ENCODE measurements at regions not wholly inside any gene's neighbourhood (a gene's known extent, or its start where the extent isn't known, plus 50 kb on each side); places are given as distances from the start of the nearest gene placed in this dataset.
"Not testable (repeated sequence)": the region's sequence is repeated elsewhere in the genome, so short reads cannot be mapped to it uniquely, and the experiment has no call there.

DNA sequence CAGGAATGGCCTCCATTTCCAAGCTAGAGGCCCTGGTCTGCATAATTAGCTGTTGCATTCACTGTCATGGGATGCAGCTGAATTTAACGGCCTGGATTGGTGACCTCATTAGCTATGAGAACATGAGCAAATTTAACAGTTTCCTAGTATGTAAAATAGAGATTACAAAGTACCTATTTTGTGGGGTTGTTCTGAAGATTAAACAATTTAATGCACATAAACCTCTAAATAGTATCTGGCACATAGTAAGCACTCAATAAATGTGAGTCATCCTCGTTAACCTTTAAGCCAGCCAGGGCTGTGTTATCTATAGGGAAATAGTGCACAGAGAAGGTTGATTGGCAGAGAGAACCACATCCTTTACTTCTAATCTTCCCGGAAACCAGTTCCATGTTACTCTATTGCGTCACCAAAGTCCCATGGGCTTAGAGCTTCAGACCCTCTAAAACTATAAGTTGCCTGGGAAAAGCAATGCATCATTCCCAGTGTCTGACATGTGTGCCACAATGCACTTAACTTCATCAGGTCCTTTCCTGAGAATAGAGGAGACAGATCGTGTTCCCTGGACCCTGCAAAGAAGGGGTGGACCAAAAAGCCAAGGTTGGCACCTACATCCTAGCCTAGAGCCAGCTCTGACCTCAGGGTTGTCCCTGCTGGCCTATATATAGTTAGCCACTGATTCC, 196.5 kb downstream of the LNPK start:
- Mint-ChIP-seq H3K27ac (no peak overlapping the region), H3K4me1 (ENCODE audit: low read depth) (no peaks in the 10 kb centered on the region), H3K36me3 (ENCODE audit: low read depth) (no peaks in the 10 kb centered on the region), H3K4me3 (no peak overlapping the region), H3K9me3 (no peaks in the 10 kb centered on the region), H3K27me3 (peaks cover 11% of the 10 kb centered on the region)
- ChIA-PET POLR2A (no interaction called here), CTCF (no interaction called here)
- intact Hi-C loops (cut with micrococcal nuclease): no loop called here
- no peak for DNase-seq
- ATAC-seq: no peak
- TF ChIP-seq, protein P1, sequence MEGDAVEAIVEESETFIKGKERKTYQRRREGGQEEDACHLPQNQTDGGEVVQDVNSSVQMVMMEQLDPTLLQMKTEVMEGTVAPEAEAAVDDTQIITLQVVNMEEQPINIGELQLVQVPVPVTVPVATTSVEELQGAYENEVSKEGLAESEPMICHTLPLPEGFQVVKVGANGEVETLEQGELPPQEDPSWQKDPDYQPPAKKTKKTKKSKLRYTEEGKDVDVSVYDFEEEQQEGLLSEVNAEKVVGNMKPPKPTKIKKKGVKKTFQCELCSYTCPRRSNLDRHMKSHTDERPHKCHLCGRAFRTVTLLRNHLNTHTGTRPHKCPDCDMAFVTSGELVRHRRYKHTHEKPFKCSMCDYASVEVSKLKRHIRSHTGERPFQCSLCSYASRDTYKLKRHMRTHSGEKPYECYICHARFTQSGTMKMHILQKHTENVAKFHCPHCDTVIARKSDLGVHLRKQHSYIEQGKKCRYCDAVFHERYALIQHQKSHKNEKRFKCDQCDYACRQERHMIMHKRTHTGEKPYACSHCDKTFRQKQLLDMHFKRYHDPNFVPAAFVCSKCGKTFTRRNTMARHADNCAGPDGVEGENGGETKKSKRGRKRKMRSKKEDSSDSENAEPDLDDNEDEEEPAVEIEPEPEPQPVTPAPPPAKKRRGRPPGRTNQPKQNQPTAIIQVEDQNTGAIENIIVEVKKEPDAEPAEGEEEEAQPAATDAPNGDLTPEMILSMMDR (IDR thresholded peaks at IDR 0.05): no peak

DNA sequence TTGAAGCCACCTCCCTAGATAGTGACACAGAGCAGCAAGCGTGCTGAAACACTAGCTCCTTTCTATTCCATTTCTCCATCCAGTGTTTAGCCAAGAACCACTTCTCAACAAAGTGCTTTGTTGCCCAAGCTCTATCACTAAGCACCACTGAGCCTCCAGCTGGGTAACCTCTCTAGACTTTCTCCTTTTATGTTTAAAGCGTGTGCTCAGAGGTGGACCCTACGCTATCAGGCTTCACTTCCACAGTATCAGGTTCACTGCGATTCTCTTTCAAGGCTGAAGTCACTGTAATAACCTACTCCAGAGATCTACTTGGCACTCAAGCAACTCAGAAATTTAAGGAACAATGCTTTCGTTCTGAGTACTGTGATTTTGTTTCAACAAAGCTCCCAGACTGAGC, 197.9 kb downstream of the LNPK start:
- ChIA-PET CTCF (no interaction called here), POLR2A (no interaction called here)
- no peak for ATAC-seq
- peaks cover 8% of the 10 kb centered on the region for H3K27me3 Mint-ChIP-seq
- TF ChIP-seq, protein P1 (IDR thresholded peaks at IDR 0.05): no peak
- no peak for DNase-seq
- no peak overlapping the region for H3K4me3 Mint-ChIP-seq
- H3K36me3 Mint-ChIP-seq (ENCODE audit: low read depth): no peaks in the 10 kb centered on the region
- H3K27ac Mint-ChIP-seq: no peak overlapping the region
- H3K4me1 Mint-ChIP-seq (ENCODE audit: low read depth): no peaks in the 10 kb centered on the region
- no peaks in the 10 kb centered on the region for H3K9me3 Mint-ChIP-seq
- intact Hi-C loops (cut with micrococcal nuclease): no loop called here

DNA sequence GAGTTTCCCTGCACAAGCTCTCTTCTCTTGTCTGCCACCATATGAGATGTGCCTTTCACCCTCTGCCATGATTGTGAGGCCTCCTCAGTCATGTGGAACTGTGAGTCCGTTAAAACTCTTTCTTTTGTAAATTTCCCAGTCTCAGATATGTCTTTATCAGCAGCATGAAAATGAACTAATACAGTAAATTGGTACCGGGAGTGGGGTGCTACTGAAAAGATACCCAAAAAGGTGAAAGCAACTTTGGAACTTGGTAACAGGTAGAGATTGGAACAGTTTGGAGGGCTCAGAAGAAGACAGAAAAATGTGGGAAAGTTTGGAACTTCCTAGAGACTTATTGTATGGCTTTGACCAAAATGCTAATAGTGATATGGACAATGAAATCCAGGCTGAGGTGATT, 205.6 kb downstream of the LNPK start:
- DNase-seq; H3K4me1 Mint-ChIP-seq (ENCODE audit: low read depth); intact Hi-C loops (cut with micrococcal nuclease); H3K27me3 Mint-ChIP-seq; H3K36me3 Mint-ChIP-seq (ENCODE audit: low read depth); H3K27ac Mint-ChIP-seq; H3K4me3 Mint-ChIP-seq; POLR2A ChIA-PET; CTCF ChIA-PET; ATAC-seq: not testable (repeated sequence)
- peaks cover 14% of the 10 kb centered on the region for H3K9me3 Mint-ChIP-seq

DNA sequence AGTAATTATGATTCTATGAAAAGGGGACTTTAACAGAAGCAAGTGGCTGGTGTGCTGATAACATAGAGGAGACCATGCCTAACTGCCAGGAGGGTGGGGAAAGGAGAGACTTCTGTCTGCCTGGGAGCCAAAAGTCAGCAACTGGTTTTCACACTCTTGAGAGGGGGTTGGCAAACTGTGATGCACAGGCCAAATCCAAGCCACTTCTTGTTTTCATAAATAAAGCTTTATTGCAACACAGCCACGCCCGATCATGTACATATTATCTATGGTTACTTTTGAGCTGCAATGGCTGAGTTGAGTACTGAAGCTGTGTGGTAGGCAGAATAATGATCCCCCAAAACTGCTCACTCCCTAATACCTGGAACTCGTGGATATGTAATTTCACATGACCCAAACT, 208.4 kb downstream of the LNPK start:
- Mint-ChIP-seq H3K4me3 (no peak overlapping the region), H3K4me1 (ENCODE audit: low read depth) (no peaks in the 10 kb centered on the region), H3K27me3 (no peaks in the 10 kb centered on the region), H3K36me3 (ENCODE audit: low read depth) (no peaks in the 10 kb centered on the region), H3K27ac (no peak overlapping the region), H3K9me3 (peaks cover 14% of the 10 kb centered on the region)
- no peak for ATAC-seq
- CTCF ChIA-PET: no interaction called here
- TF ChIP-seq, protein P1 (IDR thresholded peaks at IDR 0.05): no peak
- intact Hi-C loops (cut with micrococcal nuclease): no loop called here
- no peak for DNase-seq
- POLR2A ChIA-PET: no interaction called here

DNA sequence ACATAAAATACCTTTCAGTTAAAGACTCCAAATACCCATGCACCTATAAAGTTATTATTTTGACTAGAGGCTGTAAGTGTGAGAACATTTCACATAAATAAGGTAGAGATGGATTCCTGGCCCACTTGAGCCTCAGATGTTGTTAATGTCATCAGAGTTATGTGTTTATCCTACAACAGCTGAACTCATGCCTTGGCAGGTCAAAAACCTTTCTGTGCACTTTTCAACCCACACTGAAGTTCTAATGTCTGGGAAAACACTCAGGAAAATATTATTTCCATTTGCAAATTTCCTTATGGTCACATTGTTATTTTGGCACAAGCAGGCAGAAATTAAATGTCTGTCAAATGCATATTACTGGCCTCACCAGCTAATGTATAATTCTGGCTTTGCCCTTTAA, 209.2 kb downstream of the LNPK start:
- POLR2A ChIA-PET: no interaction called here
- intact Hi-C loops (cut with micrococcal nuclease): no loop called here
- DNase-seq: no peak
- CTCF ChIA-PET: no interaction called here
- H3K4me3 Mint-ChIP-seq: no peak overlapping the region
- TF ChIP-seq, protein P1 (IDR thresholded peaks at IDR 0.05): no peak
- no peaks in the 10 kb centered on the region for H3K27me3 Mint-ChIP-seq
- H3K36me3 Mint-ChIP-seq (ENCODE audit: low read depth): no peaks in the 10 kb centered on the region
- no peaks in the 10 kb centered on the region for H3K4me1 Mint-ChIP-seq (ENCODE audit: low read depth)
- no peak overlapping the region for H3K27ac Mint-ChIP-seq
- no peak for ATAC-seq
- peaks cover 14% of the 10 kb centered on the region for H3K9me3 Mint-ChIP-seq

DNA sequence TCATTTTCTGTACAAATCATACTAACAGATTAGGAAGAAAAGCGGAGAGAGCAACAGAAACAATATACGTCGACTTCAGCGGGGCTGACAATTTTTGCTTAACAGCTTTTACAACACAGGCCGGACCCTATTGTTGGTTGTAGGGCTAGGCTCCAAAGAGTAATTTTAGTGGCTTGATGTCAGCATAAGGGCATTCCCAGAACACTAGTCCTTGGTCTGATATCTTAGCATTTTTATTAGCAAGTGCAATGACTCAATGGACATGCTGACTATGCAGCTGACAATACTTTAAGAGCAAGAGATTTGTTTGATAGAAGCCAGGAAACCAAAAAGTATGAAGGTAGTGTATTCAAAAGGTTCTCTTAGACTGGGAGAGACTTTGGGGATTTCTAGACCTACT, 209.9 kb downstream of the LNPK start:
- H3K27me3 Mint-ChIP-seq: no peaks in the 10 kb centered on the region
- peaks cover 14% of the 10 kb centered on the region for H3K9me3 Mint-ChIP-seq
- ATAC-seq (no peak), DNase-seq (no peak)
- CTCF ChIA-PET: no interaction called here
- intact Hi-C loops (cut with micrococcal nuclease): no loop called here
- no peaks in the 10 kb centered on the region for H3K36me3 Mint-ChIP-seq (ENCODE audit: low read depth)
- no peak overlapping the region for H3K27ac Mint-ChIP-seq
- H3K4me1 Mint-ChIP-seq (ENCODE audit: low read depth): no peaks in the 10 kb centered on the region
- H3K4me3 Mint-ChIP-seq: no peak overlapping the region
- POLR2A ChIA-PET: no interaction called here
- TF ChIP-seq, protein P1 (IDR thresholded peaks at IDR 0.05): no peak

Data from activated CD8-positive, alpha-beta T cell treated with anti-CD3 and anti-CD28 coated beads for 36 hours (primary cell).